ENCODE measurements at regions not wholly inside any gene's neighbourhood (a gene's known extent, or its start where the extent isn't known, plus 50 kb on each side); places are given as distances from the start of the nearest gene placed in this dataset.

GRCh38 chr12:107373238-107373809 is 280.0 kb upstream of the CRY1 start:
- no peak for TF ChIP-seq CTCF (conservative IDR thresholded peaks at IDR 0.05; ENCODE audit: low read depth, low read length)
- TF ChIP-seq EZH2 (IDR thresholded peaks at IDR 0.05; ENCODE audit: borderline replicate concordance, low read depth, low read length, poor library complexity, severe bottlenecking): no peak
